DOHH2 (cell line): ENCODE measurements at regions not wholly inside any gene's neighbourhood (a gene's known extent, or its start where the extent isn't known, plus 50 kb on each side); places are given as distances from the start of the nearest gene placed in this dataset.

Experiments used
- H3F3A ChIP-seq: fragments of 200-600 bp; sonication (generic), shearing (Covaris generic); 2 replicates; pipeline ENCODE4 v1.6.0; 2016; ENCODE audit warnings: antibody characterized with exemption, mild to moderate bottlenecking; ENCODE audit not compliant: control insufficient read depth, insufficient read depth
- H3K27ac ChIP-seq: fragments of 200-600 bp; sonication (generic); 2 replicates; pipeline ENCODE4 v1.5.1; 2014; ENCODE audit warnings: low read depth, mild to moderate bottlenecking, low read length, moderate library complexity
- H3K27me3 ChIP-seq: fragments of 200-600 bp; sonication (generic); 2 replicates; pipeline ENCODE4 v1.6.1; 2014; ENCODE audit warnings: mild to moderate bottlenecking, low read length, mixed read lengths; ENCODE audit not compliant: control insufficient read depth
- H3K36me3 ChIP-seq: fragments of 200-600 bp; sonication (generic); 2 replicates; pipeline ENCODE4 v1.6.1; 2014; ENCODE audit warnings: mild to moderate bottlenecking, low read length, moderate library complexity, mixed read lengths; ENCODE audit not compliant: control insufficient read depth
- H3K4me1 ChIP-seq: fragments of 200-600 bp; sonication (generic); 2 replicates; pipeline ENCODE4 v1.6.1; 2014; ENCODE audit warnings: mild to moderate bottlenecking, low read length, mixed read lengths; ENCODE audit not compliant: control insufficient read depth
- H3K4me2 ChIP-seq: fragments of 200-600 bp; sonication (generic); 2 replicates; pipeline ENCODE4 v1.6.0; 2014; ENCODE audit warnings: mild to moderate bottlenecking, low read length, moderate library complexity
- H3K4me3 ChIP-seq: fragments of 200-600 bp; sonication (generic); 2 replicates; pipeline ENCODE4 v1.5.1; 2014; ENCODE audit warnings: mild to moderate bottlenecking, low read length, mixed read lengths
- H3K79me2 ChIP-seq: fragments of 200-600 bp; sonication (generic); 2 replicates; pipeline ENCODE4 v1.6.1; 2014; ENCODE audit warnings: mild to moderate bottlenecking, low read length, mixed read lengths; ENCODE audit not compliant: control insufficient read depth
- H3K9me2 ChIP-seq: fragments of 200-600 bp; sonication (generic); replicated peaks from 2 replicates; pipeline ENCODE4 v1.6.1; 2014; ENCODE audit warnings: mild to moderate bottlenecking, low read length, mixed read lengths; ENCODE audit not compliant: control insufficient read depth
- H3K9me3 ChIP-seq: fragments of 200-600 bp; sonication (generic); 2 replicates; pipeline ENCODE4 v1.6.1; 2014; ENCODE audit warnings: antibody characterized with exemption, low read length, mixed read lengths; ENCODE audit not compliant: control insufficient read depth, insufficient read depth
- H4K20me1 ChIP-seq: fragments of 200-600 bp; sonication (generic); 2 replicates; pipeline ENCODE4 v1.6.0; 2014; ENCODE audit warnings: low read depth, mild to moderate bottlenecking, antibody characterized with exemption, low read length, moderate library complexity; ENCODE audit not compliant: control insufficient read depth, insufficient read depth
- EZH2phosphoT487 ChIP-seq: fragments of 200-600 bp; sonication (generic); IDR thresholded peaks from 2 replicates; pipeline ENCODE4 v1.6.1; 2017; ENCODE audit warnings: borderline replicate concordance, mild to moderate bottlenecking, antibody characterized with exemption, low read length, moderate library complexity, mixed read lengths
- TF ChIP-seq, protein P1 (sequence below): fragments of 200-600 bp; sonication (generic); IDR thresholded peaks from one replicate; pipeline ENCODE4 v1.5.1; 2014; ENCODE audit warnings: antibody characterized with exemption, mild to moderate bottlenecking, low read depth, low read length; ENCODE audit not compliant: poor library complexity, severe bottlenecking

DNA sequence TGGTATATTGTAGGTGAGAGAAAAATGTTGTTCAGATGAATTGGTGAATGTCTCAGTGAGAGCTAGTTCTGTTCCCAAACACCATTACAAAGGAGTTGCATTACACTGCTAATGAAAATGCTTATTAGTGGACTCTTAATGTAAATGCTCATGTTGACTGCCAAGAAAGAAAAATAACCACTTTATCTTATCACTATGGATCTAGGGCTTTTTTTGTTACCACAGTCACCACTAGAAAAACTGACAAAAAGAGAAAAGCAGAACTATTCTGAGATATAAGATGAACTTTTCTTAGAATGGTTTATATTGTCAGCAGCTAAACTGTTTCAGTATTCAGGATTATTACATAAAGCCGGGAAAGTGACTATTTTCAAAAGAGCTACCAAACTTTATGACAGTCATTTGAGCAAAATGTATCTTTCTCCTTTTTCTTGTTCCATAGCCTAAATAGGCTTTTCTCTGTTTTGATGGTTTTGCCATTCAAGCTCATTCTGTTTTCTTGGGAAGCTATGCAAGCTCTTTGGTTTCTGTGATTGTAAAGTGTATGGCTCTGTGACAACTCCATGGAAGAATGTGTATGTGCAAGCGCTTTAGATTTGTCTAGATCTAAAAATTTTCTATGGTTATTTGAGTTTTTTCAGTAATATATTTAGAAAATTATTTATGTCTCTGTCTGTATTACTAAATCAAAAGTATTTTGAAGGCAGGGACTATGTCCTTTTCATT is 64.2 kb upstream of the DPH5 start:
- no peaks in the 10 kb centered on the region for H3K9me2 ChIP-seq
- no peaks in the 10 kb centered on the region for H3K27me3 ChIP-seq
- no peaks in the 10 kb centered on the region for H3K79me2 ChIP-seq
- no peaks in the 10 kb centered on the region for H3F3A ChIP-seq
- H3K9me3 ChIP-seq = no peaks in the 10 kb centered on the region
- H4K20me1 ChIP-seq = no peaks in the 10 kb centered on the region
- TF ChIP-seq, protein P1, sequence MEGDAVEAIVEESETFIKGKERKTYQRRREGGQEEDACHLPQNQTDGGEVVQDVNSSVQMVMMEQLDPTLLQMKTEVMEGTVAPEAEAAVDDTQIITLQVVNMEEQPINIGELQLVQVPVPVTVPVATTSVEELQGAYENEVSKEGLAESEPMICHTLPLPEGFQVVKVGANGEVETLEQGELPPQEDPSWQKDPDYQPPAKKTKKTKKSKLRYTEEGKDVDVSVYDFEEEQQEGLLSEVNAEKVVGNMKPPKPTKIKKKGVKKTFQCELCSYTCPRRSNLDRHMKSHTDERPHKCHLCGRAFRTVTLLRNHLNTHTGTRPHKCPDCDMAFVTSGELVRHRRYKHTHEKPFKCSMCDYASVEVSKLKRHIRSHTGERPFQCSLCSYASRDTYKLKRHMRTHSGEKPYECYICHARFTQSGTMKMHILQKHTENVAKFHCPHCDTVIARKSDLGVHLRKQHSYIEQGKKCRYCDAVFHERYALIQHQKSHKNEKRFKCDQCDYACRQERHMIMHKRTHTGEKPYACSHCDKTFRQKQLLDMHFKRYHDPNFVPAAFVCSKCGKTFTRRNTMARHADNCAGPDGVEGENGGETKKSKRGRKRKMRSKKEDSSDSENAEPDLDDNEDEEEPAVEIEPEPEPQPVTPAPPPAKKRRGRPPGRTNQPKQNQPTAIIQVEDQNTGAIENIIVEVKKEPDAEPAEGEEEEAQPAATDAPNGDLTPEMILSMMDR = no peak
- TF ChIP-seq EZH2phosphoT487 = no peak
- H3K4me3 ChIP-seq = no peak overlapping the region
- no peak overlapping the region for H3K27ac ChIP-seq
- H3K36me3 ChIP-seq = no peaks in the 10 kb centered on the region
- H3K4me1 ChIP-seq = no peaks in the 10 kb centered on the region
- H3K4me2 ChIP-seq = no peak overlapping the region

DNA sequence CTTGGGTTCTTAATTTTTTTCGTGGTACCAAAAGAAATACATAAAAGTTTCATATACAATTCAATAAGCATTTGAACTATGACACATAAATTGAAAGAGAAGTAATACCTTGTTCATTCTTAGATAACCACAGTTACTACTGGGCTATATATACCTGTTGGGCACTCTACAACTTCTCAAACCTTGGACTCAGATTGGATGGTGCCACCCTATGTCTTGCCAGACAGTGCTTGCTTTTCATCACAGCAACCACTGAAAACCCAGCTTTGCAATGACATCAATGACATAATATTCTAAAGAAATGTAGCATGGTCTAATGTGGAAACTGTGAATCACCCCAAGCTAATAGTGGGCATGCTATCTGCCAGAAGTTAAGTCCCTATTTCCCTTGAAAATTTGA is 62.8 kb upstream of the DPH5 start:
- Histone ChIP-seq H4K20me1 (no peaks in the 10 kb centered on the region), H3K36me3 (no peaks in the 10 kb centered on the region), H3K27ac (no peak overlapping the region), H3K79me2 (no peaks in the 10 kb centered on the region), H3K4me3 (no peak overlapping the region), H3K9me3 (no peaks in the 10 kb centered on the region), H3K4me1 (no peaks in the 10 kb centered on the region), H3F3A (no peaks in the 10 kb centered on the region), H3K9me2 (no peaks in the 10 kb centered on the region), H3K27me3 (no peaks in the 10 kb centered on the region), H3K4me2 (no peak overlapping the region)
- TF ChIP-seq, protein P1 = no peak
- TF ChIP-seq EZH2phosphoT487 = no peak

DNA sequence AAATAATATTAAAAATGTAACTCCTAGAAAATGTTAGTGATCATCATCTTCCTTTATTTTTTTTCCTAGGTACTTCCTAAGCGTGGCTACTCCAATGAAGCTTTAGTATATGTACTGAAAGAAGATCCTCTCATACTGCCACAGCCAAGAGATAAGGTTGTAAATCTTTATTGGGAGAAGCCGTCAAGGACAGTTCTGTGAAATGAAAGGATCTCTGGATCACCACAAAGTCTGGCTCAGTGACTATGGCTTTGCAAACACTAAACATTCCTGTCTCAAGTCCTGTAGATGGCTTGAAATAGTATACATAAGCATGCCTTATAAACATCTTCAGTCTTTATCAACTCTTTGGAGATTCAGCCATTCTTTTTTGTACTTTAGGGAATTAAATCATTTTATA is 61.2 kb upstream of the DPH5 start:
- no peaks in the 10 kb centered on the region for H3K27me3 ChIP-seq
- H3K27ac ChIP-seq = no peak overlapping the region
- no peaks in the 10 kb centered on the region for H4K20me1 ChIP-seq
- no peaks in the 10 kb centered on the region for H3K9me2 ChIP-seq
- H3K4me2 ChIP-seq = no peak overlapping the region
- H3K4me1 ChIP-seq = no peaks in the 10 kb centered on the region
- H3K79me2 ChIP-seq = no peaks in the 10 kb centered on the region
- H3F3A ChIP-seq = no peaks in the 10 kb centered on the region
- H3K4me3 ChIP-seq = no peak overlapping the region
- TF ChIP-seq, protein P1 = no peak
- TF ChIP-seq EZH2phosphoT487 = no peak
- no peaks in the 10 kb centered on the region for H3K36me3 ChIP-seq
- no peaks in the 10 kb centered on the region for H3K9me3 ChIP-seq
